M059J (cell line): ENCODE measurements at regions not wholly inside any gene's neighbourhood (a gene's known extent, or its start where the extent isn't known, plus 50 kb on each side); places are given as distances from the start of the nearest gene placed in this dataset.
"Not testable (repeated sequence)": the region's sequence is repeated elsewhere in the genome, so short reads cannot be mapped to it uniquely, and the experiment has no call there.

ENCODE experiments used
- DNase-seq: peaks from one replicate; pipeline ENCODE4 v3.0.0-alpha.2; 2012; ENCODE audit warnings: low read depth

DNA sequence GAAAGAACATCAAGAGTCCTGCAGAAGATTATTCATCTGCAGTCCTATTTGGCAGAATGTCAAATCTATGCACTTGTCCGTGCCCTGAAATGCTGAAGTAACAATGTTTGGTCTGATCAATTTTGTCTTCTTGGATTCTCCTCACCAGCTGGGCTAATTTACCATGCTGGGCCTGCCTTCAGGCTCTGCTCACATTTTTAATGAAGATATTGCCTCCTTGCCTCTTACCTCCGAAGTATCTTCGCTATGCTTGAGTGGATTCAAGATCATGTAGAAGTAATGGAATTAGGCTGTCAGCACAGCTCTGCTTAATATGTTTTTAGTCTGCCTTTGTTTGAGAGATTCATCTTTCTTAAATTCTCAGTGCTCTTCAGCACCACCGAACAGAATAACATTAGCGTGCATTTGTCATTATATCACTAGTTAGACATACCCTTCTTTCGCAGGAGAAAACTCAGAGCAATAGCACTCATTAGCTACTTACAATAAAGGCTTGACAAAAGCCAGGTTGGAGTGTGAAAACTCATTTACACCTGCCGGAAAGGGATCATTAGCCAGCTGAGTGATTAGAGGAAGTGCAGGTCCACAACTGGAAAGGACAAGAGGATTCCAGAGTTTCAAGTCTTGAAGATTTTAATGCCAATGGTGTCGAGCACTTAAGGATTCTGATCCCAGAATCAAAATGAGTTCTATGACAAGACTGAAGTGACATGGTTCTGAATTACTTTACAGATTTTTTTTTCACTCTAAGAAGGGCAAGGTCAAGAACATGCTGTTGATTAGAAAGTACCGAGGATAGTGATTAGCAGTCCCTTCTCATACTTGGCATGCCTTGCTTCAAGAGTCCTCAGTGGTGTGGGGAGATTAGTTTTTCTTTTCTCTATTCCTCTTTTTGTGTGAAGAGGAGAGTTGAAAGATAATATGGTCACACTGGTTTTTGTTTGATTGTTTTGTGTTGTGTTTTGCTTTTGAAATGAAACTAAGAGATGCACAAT, 405.6 kb upstream of the TOM1L1 start:
- no peak for DNase-seq

GRCh38 chr17:54505404-54505803, 395.2 kb upstream of the TOM1L1 start:
- DNase-seq: no peak

- no peak for DNase-seq
These were observed 381.9 kb upstream of the TOM1L1 start for GRCh38 chr17:54518706-54519105.

- no peak for DNase-seq
These were observed 379.5 kb upstream of the TOM1L1 start for GRCh38 chr17:54521137-54521536.

GRCh38 chr17:54524501-54524900, 376.2 kb upstream of the TOM1L1 start:
- no peak for DNase-seq

- DNase-seq: no peak
These were observed 372.7 kb upstream of the TOM1L1 start for GRCh38 chr17:54527941-54528340.

GRCh38 chr17:54530398-54530797, 370.3 kb upstream of the TOM1L1 start:
- no peak for DNase-seq

- DNase-seq: no peak
These were observed 364.3 kb upstream of the TOM1L1 start for GRCh38 chr17:54536306-54536705.

DNA sequence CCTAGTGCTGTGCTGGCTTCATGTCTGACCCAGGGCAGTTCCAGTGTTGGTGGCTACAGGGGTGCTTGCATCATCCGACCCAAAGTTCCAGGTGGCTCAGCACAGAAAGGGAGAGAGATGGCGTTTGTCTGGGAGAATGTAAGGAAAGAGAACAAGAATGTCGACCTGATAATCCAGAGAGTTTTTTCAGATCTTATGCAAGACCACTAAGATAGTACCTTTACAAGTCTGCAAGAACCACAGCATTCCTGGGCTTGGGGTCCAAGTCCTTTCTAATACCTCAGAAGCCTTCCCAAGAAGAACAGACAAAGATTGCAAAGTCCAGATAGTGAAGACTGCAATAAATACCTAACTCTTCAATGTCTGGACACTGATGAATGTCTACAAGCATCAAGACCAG, 363.0 kb upstream of the TOM1L1 start:
- no peak for DNase-seq

GRCh38 chr17:54544249-54544648, 356.4 kb upstream of the TOM1L1 start:
- DNase-seq: no peak

DNA sequence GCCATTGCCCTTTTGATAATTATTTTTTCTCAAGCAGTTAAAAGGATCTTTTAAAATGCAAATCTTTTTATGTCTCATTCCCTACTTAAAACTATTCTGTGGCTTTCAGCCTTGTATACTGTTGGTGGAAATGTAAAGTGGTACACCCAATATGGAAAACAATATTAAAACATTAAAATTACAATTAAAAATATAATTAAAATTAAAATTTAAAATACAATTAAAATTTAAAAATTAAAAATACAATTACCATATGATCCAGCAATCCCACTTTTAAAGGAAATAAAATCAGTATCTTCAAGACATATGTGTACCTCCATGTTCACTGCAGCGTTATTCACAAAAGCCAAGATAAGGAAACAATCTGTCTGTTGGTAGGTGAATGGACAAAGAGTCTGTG, 340.8 kb upstream of the TOM1L1 start:
- no peak for DNase-seq

- no peak for DNase-seq
These were observed 292.0 kb upstream of the TOM1L1 start for GRCh38 chr17:54608634-54609155.

GRCh38 chr17:54620399-54620978, 280.2 kb upstream of the TOM1L1 start:
- DNase-seq: no peak

- no peak for DNase-seq
These were observed 276.9 kb upstream of the TOM1L1 start for GRCh38 chr17:54623746-54624145.

DNA sequence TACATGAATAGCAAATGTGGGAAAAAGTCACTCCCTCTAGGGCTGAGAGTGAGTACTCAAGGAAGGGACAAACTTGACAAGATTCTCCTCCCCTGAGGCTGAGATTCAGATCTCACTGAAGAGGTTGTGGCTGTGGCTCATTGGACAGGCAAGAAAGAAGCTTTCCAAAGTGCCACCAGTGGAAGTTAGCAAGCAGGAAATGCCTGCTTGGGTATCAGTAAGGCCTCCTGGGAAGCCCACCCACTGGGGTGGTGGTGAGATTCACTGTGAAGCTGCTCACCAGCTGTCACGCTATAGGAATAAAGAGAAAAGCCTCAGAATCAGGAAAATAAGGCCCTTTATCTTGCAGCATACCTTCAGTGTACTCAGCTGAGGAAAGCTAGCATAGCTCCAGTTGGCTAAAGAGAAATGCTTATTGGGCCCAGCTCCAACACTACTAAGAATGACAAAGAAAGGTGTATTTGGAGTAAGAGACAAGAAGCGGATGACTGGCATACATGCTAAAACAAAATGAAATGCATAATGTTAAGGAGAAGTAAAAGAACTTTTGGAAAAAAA, 274.4 kb upstream of the TOM1L1 start:
- no peak for DNase-seq

DNA sequence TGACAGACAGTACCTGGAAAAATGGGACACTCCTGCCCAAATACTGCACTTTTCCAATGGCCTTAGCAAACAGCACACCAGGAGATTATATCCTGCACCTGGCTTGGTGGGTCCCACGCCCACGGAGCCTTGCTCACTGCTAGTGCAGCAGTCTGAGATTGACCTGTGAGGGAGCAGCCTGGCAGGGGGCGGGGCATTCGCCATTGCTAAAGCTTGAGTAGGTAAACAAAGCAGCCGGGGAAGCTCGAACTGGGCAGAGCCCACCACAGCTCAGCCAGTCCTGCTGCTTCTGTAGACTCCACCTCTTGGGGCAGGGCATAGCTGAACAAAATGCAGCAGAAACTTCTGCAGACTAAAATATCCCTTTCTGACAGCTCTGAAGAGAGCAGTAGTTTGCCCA, 261.2 kb upstream of the TOM1L1 start:
- not testable (repeated sequence) for DNase-seq

GRCh38 chr17:54662978-54663876, 237.4 kb upstream of the TOM1L1 start:
- no peak for DNase-seq

GRCh38 chr17:54666559-54666958, 234.1 kb upstream of the TOM1L1 start:
- DNase-seq: no peak

- no peak for DNase-seq
These were observed 222.5 kb upstream of the TOM1L1 start for GRCh38 chr17:54678158-54678557.

GRCh38 chr17:54680410-54680809, 220.2 kb upstream of the TOM1L1 start:
- DNase-seq: no peak

DNA sequence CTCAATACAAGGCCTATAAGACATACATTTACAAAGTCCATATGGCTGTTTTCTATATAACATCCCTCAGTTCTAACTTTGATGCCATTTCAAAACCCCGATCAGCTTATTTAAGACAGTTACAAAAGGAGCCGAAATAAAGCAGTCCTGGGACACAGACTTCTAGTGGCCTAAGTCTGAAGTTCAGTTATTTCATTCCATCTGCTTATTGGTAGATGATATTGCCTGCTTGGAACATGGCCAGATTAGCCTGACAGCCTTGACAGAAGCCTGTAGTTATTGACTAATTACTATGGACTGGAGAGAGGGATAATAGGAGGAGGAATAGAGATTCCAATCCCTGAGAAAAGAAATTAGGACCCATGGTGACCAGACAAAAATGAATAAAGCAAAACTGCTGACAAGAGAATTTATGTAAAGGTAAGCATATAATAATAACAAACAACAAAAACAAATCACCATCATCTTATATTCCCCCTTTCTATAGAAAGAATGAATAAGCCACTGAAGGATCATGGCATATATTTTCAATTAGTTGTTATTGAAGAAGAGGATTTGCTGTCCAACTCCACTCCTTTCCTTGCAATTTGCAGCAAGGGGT, 206.3 kb upstream of the TOM1L1 start:
- no peak for DNase-seq
